PC-3 (cell line): ENCODE measurements at regions not wholly inside any gene's neighbourhood (a gene's known extent, or its start where the extent isn't known, plus 50 kb on each side); places are given as distances from the start of the nearest gene placed in this dataset.

Source experiments
- CTCF ChIP-seq: fragments of 300-600 bp; sonication (generic); conservative IDR thresholded peaks from 2 replicates; pipeline ENCODE4 v1.5.1; 2017; ENCODE audit warnings: antibody characterized with exemption, low read depth, mild to moderate bottlenecking, low read length
- EZH2 ChIP-seq: fragments of 300-600 bp; sonication (generic); IDR thresholded peaks from one replicate; pipeline ENCODE4 v1.6.1; 2017; ENCODE audit warnings: antibody characterized with exemption, mild to moderate bottlenecking, low read length; ENCODE audit not compliant: unreplicated experiment

GRCh38 chr7:42596737-42597136 lies 315.1 kb downstream of the C7orf25 start:
- TF ChIP-seq CTCF (no peak), EZH2 (no peak)
